D341Med (cell line): ENCODE measurements at regions not wholly inside any gene's neighbourhood (a gene's known extent, or its start where the extent isn't known, plus 50 kb on each side); places are given as distances from the start of the nearest gene placed in this dataset.

Experiments used
- DNase-seq: peaks from one replicate; pipeline ENCODE4 v3.0.0; 2012; ENCODE audit warnings: low spot score

DNA sequence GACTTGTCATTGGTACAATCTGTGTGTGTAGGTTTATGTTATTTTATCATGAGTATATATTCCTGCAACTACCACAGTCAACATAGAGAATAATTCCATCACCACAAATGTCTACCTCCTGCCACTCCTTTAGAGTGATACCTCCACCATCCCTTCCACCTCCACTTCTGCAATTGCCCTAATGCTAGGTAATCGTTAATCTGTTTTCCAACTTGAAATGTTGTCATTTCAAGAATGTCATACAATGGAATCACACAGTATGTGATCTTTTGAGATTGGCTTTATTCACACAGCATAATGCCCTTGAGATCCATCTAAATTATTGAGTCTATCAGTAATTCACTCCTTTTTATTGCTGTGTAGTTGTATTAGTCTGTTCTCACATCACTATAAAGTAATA is 414.8 kb upstream of the C16orf82 start:
- DNase-seq = no peak

GRCh38 chr16:26658486-26658885 is 408.2 kb upstream of the C16orf82 start:
- no peak for DNase-seq

GRCh38 chr16:26658915-26659314 is 407.8 kb upstream of the C16orf82 start:
- DNase-seq = no peak

GRCh38 chr16:26664086-26664485 is 402.6 kb upstream of the C16orf82 start:
- DNase-seq = no peak

GRCh38 chr16:26665166-26665939 is 401.4 kb upstream of the C16orf82 start:
- DNase-seq = peak; percentile 49

DNA sequence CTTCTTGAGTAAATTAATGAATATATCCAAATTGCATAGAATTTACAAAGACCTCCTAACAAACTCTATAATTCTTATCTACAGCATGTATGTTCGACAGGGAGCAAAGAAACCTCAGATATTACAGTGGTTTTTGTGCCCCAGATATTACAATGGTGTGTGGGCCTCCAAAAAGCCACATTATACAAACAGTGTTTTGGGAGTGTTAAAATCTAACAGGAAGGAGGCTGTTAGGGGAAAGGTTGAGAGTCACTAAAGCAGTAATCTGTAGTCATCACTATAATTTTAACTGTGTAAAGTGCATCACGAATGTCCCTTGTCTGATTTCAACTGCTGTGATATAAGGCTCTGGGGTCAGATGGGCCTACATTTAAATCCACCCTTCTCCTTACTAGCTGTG is 400.2 kb upstream of the C16orf82 start:
- DNase-seq = no peak

DNA sequence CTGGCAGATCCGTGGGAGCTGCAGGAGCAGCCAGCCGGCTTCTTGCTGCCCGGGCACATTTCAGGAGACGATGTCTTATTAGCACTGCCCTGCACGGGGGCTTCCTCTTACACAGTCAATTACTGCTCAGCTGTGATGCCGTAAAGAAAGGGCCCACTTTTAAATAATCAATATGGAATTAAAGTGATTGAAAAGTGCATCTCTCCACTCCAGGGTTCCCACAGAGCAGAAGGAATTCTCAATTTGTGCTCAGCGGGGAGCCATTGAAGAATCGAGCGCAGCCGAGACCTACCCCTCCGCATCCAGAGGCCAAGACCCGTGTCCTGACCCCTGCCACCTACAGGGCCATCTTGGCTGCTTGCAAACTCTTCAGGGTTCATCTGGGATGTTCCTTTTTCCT is 399.4 kb upstream of the C16orf82 start:
- DNase-seq = no peak

DNA sequence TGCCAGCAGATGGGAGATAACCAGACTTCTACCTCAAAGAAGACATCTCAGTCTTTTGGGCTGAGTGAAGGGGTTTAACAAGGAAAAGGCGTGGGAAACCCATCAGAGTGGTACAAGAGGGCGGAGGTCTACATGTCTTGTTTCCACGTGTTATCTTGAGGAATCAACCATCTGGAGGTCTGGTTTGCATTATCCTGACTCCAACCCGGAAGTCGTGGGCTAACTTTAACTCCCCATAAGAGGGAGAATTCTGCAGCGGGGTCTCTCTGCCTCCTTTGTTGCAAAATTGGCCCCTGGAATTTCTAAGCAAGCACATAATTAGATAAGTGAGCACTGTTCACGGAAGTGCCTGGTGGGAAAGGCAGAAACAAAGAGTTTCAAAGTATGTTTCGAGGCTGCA is 398.7 kb upstream of the C16orf82 start:
- DNase-seq = no peak

DNA sequence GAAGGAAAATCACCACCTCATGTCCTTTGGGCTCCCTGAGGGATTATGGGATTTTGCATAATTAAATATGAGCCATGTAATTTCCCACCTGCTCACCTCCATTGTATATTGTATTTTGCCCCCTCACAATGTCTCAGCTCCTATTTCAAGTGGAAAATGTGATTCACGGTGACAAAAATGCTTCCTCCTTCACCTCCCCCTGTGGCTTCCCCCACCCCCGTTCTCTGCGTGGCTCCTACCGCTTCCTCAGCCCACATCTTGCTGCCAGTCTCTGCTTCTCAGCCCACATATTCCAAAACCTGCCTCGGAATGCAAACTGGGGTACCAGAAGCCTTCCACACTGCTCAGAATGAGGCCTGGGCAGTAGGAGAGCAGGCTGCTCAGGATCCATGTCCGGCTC is 394.5 kb upstream of the C16orf82 start:
- DNase-seq = no peak

GRCh38 chr16:26673011-26673410 is 393.7 kb upstream of the C16orf82 start:
- no peak for DNase-seq

GRCh38 chr16:26680671-26681070 is 386.1 kb upstream of the C16orf82 start:
- DNase-seq = no peak

DNA sequence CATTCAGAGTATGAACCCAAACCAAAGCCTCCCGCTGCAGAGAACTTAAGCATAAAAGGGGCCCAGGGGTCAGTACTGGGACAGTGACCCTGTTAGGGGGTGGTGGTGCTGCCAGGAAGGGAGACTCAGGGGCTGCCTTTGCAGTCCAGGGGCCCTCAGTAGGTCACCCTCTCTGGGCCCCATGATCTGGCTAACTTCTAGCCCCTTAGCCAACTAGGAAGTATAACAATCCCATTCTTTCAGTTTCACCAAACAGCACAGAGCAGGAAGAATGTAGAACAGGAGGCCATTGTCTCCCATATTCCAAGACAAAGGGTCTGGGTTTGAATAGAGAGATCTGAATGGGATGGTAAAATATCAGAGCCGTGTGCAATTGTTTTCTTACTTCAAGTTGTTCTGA is 378.6 kb upstream of the C16orf82 start:
- no peak for DNase-seq

GRCh38 chr16:26688699-26689098 is 378.0 kb upstream of the C16orf82 start:
- DNase-seq = no peak

DNA sequence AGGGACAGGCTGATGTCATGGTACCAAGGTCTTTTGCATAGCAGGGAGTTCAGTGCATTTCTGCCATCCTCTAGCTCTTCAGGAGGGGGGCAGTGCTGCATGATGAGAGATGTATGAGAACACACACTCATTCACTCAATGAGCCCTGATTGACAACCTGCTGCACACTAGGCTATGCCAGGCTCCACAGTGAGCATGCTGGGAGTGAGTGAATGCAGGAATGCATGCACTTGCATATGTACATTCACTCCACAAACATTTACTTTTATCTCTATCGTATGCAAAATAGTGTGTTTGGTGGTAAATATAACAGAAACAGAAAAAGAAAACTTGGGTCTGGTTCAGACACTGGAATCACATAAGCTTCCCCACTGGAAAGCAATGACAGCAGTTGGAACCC is 374.1 kb upstream of the C16orf82 start:
- no peak for DNase-seq

- no peak for DNase-seq
Measured at GRCh38 chr16:26697807-26698206, 368.9 kb upstream of the C16orf82 start.

DNA sequence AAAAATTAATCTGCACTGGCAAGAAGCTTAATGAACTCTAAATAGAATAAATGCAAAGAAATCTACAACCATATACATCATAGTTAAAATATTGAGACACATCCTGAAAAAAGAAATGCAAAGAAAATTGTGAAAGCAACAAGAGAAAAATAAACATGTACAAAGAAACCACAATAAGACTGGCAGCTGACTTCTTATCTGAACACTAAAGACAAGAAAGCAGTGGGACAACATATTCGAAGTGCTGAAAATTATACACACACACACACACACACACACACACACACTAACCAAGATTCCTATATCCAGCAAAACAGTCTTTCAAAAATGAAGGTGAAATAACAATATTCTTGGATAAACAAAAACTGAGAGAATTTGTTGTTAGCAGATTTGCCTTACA is 366.5 kb upstream of the C16orf82 start:
- no peak for DNase-seq

DNA sequence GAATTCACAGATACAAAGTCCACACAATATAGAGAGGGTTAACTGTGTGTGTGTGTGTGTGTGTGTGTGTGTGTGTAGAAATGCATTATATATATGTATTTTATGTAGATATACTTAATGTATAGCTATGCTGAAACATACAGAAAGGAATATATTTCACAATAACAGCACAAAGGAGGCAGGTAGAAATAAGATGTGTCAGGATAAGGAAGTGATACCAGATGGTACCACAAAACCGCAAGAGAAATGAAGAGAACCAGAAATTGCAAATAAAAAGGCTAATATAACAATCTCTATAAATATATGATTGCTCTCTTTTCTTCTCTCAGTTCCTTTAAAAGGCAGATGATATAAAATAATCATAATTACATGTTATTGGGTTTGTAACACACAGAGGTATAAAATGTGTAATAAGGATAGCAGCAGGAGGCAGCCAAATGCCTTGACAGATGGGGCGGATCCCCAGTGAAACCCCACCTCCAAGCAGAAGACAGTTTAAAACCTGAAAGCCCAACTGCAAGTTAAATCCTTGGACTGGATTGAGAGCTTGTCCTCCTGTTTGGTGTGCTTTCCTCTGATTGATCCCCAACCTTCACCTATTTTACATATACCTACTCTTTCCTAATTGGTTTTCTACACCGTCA is 365.4 kb upstream of the C16orf82 start:
- DNase-seq = no peak

GRCh38 chr16:26705346-26705745 is 361.4 kb upstream of the C16orf82 start:
- DNase-seq = no peak

- no peak for DNase-seq
Measured at GRCh38 chr16:26708428-26708827, 358.3 kb upstream of the C16orf82 start.

DNA sequence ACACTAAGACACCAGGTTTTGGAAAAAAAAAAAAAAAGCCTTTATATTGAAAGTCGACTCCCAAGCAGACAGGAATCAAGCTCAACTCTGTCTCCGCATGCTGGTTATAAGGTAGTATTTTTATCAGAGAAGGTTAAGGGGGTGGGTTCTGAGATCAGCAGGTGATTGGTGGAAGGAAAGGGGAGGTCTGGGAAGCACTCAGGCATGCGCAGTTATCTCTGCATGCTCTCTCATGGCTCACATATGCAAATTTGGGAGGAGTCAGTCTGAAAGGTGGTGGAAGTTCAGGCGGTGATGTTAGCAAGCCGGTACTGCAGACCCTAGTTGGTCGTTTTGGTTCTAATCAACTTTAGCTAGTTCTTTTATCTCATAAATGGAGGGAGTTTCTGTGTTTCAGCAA is 357.6 kb upstream of the C16orf82 start:
- no peak for DNase-seq

GRCh38 chr16:26709754-26710153 is 357.0 kb upstream of the C16orf82 start:
- no peak for DNase-seq

DNA sequence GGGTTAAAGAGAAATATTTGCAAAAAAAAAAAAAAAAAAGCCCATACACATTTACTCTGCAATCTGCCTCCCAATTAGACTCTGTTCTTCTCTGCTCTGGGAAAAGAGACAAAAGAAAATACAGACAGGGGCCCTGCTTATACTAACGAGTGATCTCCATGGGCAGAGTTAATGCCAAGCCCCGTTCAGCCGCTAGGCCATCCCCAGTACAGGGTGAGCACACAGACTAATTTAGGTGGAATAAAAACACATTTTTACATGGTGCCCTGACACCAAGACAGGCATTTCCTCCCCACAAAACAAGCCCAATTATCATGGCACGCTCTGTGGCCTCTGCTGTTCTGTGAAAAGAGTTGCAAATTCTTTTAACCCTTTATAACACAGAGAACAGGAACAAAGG is 356.3 kb upstream of the C16orf82 start:
- DNase-seq = no peak

DNA sequence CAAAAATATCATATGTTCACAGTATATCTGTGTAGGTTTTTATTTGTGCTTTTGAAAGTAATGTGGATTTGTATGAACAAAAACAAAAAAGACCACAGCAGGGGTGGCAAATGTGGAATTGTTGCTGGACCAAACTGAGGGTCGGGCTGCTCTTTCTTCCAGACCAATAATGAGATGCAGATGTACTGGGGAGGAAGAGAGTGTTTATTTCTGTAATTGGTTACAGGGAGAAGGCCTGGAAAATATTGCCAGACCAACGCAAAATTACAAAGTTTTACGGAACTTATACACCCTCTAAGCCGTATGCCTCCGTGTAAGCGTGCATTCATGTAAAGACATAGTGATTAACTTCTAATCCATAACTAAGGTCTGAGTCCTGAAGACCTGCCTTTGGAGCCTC is 353.9 kb upstream of the C16orf82 start:
- DNase-seq = no peak

- no peak for DNase-seq
Measured at GRCh38 chr16:26715969-26716368, 350.8 kb upstream of the C16orf82 start.
